GM18505 (cell line): ENCODE measurements at regions not wholly inside any gene's neighbourhood (a gene's known extent, or its start where the extent isn't known, plus 50 kb on each side); places are given as distances from the start of the nearest gene placed in this dataset.

ENCODE experiments used
- ATAC-seq: cut with Tn5 transposase; IDR thresholded peaks from one replicate; pipeline ENCODE4 v1.9.1; 2021; ENCODE audit not compliant: unreplicated experiment
- POLR2A ChIP-seq: IDR thresholded peaks from 4 replicates; pipeline ENCODE4 v1.6.1; 2011; ENCODE audit warnings: borderline replicate concordance; ENCODE audit not compliant: insufficient read depth, insufficient read length; ENCODE audit errors: extremely low read depth

- TF ChIP-seq POLR2A, result no peak
- ATAC-seq, result no peak
Observed at GRCh38 chr10:55464083-55464482, 663.1 kb upstream of the PCDH15 start.

- TF ChIP-seq POLR2A, result no peak
- ATAC-seq, result no peak
Observed at GRCh38 chr10:55460008-55460407, 659.0 kb upstream of the PCDH15 start.

- no peak for TF ChIP-seq POLR2A
- no peak for ATAC-seq
Observed at GRCh38 chr10:55449981-55450380, 649.0 kb upstream of the PCDH15 start.

- no peak for TF ChIP-seq POLR2A
- no peak for ATAC-seq
Observed at GRCh38 chr10:55446441-55447002, 645.5 kb upstream of the PCDH15 start.

GRCh38 chr10:55441777-55442176 is 640.7 kb upstream of the PCDH15 start:
- no peak for TF ChIP-seq POLR2A
- no peak for ATAC-seq

GRCh38 chr10:55426138-55426537 is 625.1 kb upstream of the PCDH15 start:
- TF ChIP-seq POLR2A, result no peak

GRCh38 chr10:55410415-55410885 is 609.4 kb upstream of the PCDH15 start:
- ATAC-seq, result no peak
- no peak for TF ChIP-seq POLR2A

More at GRCh38 chr10:55426138-55426537, 625.1 kb upstream of the PCDH15 start:
- ATAC-seq, result no peak

- ATAC-seq, result no peak
- TF ChIP-seq POLR2A, result no peak
Observed at GRCh38 chr10:55404094-55404493, 603.1 kb upstream of the PCDH15 start.

- TF ChIP-seq POLR2A, result no peak
- ATAC-seq, result no peak
Observed at GRCh38 chr10:55400075-55400849, 599.2 kb upstream of the PCDH15 start.

- ATAC-seq, result no peak
- no peak for TF ChIP-seq POLR2A
Observed at GRCh38 chr10:55398497-55398882, 597.5 kb upstream of the PCDH15 start.

GRCh38 chr10:55397777-55398496 is 596.9 kb upstream of the PCDH15 start:
- no peak for TF ChIP-seq POLR2A
- no peak for ATAC-seq

- ATAC-seq, result no peak
- TF ChIP-seq POLR2A, result no peak
Observed at GRCh38 chr10:55378196-55378595, 577.2 kb upstream of the PCDH15 start.

- ATAC-seq, result no peak
- TF ChIP-seq POLR2A, result no peak
Observed at GRCh38 chr10:55374917-55375316, 573.9 kb upstream of the PCDH15 start.

- no peak for TF ChIP-seq POLR2A
Observed at GRCh38 chr10:55374060-55374459, 573.0 kb upstream of the PCDH15 start.

More at GRCh38 chr10:55374060-55374459, 573.0 kb upstream of the PCDH15 start:
- no peak for ATAC-seq
